H1 (cell line): ENCODE measurements at regions not wholly inside any gene's neighbourhood (a gene's known extent, or its start where the extent isn't known, plus 50 kb on each side); places are given as distances from the start of the nearest gene placed in this dataset.

Source experiments
- CTCF ChIA-PET: fragments of 300-600 bp; sonication (Branson Sonifier 250); formaldehyde crosslinking; loops from one replicate; lab custom pipeline; 2021; ENCODE audit not compliant: partially characterized antibody; lab: Charles Lee
- POLR2A ChIA-PET: fragments of 300-600 bp; sonication (Branson Sonifier 250); formaldehyde crosslinking; loops from one replicate; lab custom pipeline; 2021; ENCODE audit warnings: inconsistent platforms; ENCODE audit not compliant: partially characterized antibody; lab: Charles Lee
- DNase-seq, 2 experiments: peaks; one replicate each; pipeline versions ENCODE4 v3.0.0 to v3.0.0-alpha.2; 2010 to 2022; ENCODE audit warnings: low spot score in 2 of 2, low read depth in 1 of 2, mixed read lengths in 1 of 2
- FAIRE-seq: peaks from 2 replicates; lab custom pipeline; 2011; peaks lifted over from hg19 to GRCh38; lab: Jason Lieb, UNC
- H2AFZ ChIP-seq: 2 replicates; pipeline ENCODE4 v1.8.1; 2012; ENCODE audit warnings: low read length, inconsistent platforms
- H2AK5ac ChIP-seq: 2 replicates; pipeline ENCODE4 v1.6.1; 2013; ENCODE audit warnings: low read depth, low read length
- H2BK120ac ChIP-seq: replicated peaks from 2 replicates; pipeline ENCODE3; 2013; ENCODE audit warnings: low read depth, low read length, inconsistent platforms
- H2BK12ac ChIP-seq: 2 replicates; pipeline ENCODE4 v1.6.1; 2013; ENCODE audit warnings: low read depth, low read length
- H2BK15ac ChIP-seq: 2 replicates; pipeline ENCODE4 v1.6.1; 2013; ENCODE audit warnings: low read length
- H2BK20ac ChIP-seq: 2 replicates; pipeline ENCODE4 v1.6.1; 2013; ENCODE audit warnings: low read length
- H2BK5ac ChIP-seq: 2 replicates; pipeline ENCODE4 v1.6.1; 2013; ENCODE audit warnings: low read depth, low read length
- H3K14ac ChIP-seq: 2 replicates; pipeline ENCODE4 v1.6.1; 2013; ENCODE audit warnings: inconsistent platforms; ENCODE audit not compliant: insufficient read length
- H3K18ac ChIP-seq: 2 replicates; pipeline ENCODE4 v1.6.1; 2013; ENCODE audit warnings: low read length; ENCODE audit errors: extremely low read depth
- H3K23ac ChIP-seq: 2 replicates; pipeline ENCODE4 v1.6.1; 2013; ENCODE audit warnings: inconsistent platforms; ENCODE audit not compliant: insufficient read length
- H3K23me2 ChIP-seq: 2 replicates; pipeline ENCODE4 v1.6.1; 2013; ENCODE audit warnings: low read depth, low read length
- H3K27ac ChIP-seq: 2 replicates; pipeline ENCODE4 v1.6.1; 2011; ENCODE audit warnings: low read depth, low read length, inconsistent platforms
- H3K27me3 ChIP-seq, 4 experiments: replicated peaks in 1 of 4; 1 replicate in 1 of 4; 2 replicates in 3 of 4; pipeline versions ENCODE4 v1.6.1 to v1.8.1; 2011 to 2013; ENCODE audit warnings: low read length in 3 of 4, mild to moderate bottlenecking in 3 of 4, inconsistent platforms in 2 of 4, mixed read lengths in 2 of 4, moderate library complexity in 1 of 4; ENCODE audit not compliant: control insufficient read depth in 3 of 4, insufficient read depth in 3 of 4; ENCODE audit errors: extremely low read depth in 1 of 4
- H3K36me3 ChIP-seq, 4 experiments: 2 replicates each; pipeline versions ENCODE4 v1.6.1 to v1.8.1; 2011 to 2013; ENCODE audit warnings: mild to moderate bottlenecking in 4 of 4, low read length in 3 of 4, moderate library complexity in 2 of 4, control low read depth in 1 of 4, inconsistent platforms in 1 of 4; ENCODE audit not compliant: insufficient read depth in 4 of 4, control insufficient read depth in 2 of 4
- H3K4ac ChIP-seq: replicated peaks from 2 replicates; pipeline ENCODE3; 2013; ENCODE audit warnings: low read length, low read depth, mixed read lengths, inconsistent platforms; ENCODE audit not compliant: insufficient read length
- H3K4me1 ChIP-seq, 4 experiments: replicated peaks in 1 of 4; 1 replicate in 1 of 4; 2 replicates in 3 of 4; pipeline versions ENCODE4 v1.6.1 to v1.8.1; 2011 to 2013; ENCODE audit warnings: low read length in 3 of 4, inconsistent platforms in 2 of 4, mixed read lengths in 1 of 4; ENCODE audit not compliant: insufficient read depth in 4 of 4, control insufficient read depth in 3 of 4
- H3K4me2 ChIP-seq, 2 experiments: 2 replicates each; pipeline versions ENCODE4 v1.6.1 to v1.8.1; 2011 to 2013; ENCODE audit warnings: low read depth in 2 of 2, low read length in 2 of 2, control low read depth in 1 of 2, inconsistent platforms in 1 of 2, mild to moderate bottlenecking in 1 of 2; ENCODE audit not compliant: insufficient read depth in 1 of 2
- H3K4me3 ChIP-seq, 4 experiments: fragments of 200-600, 300-600 bp in 1 of 4; sonication (generic), shearing (Covaris generic), sonication (Bioruptor Twin) in 1 of 4; 2 replicates each; pipeline versions ENCODE4 v1.5.1 to v1.8.1; 2011 to 2016; ENCODE audit warnings: low read length in 4 of 4, low read depth in 3 of 4, control low read depth in 2 of 4, inconsistent platforms in 2 of 4, mild to moderate bottlenecking in 2 of 4, mixed read lengths in 1 of 4, moderate library complexity in 1 of 4; ENCODE audit not compliant: insufficient read depth in 2 of 4; ENCODE audit errors: extremely low read depth in 1 of 4
- H3K56ac ChIP-seq: replicated peaks from 2 replicates; pipeline ENCODE3; 2013; ENCODE audit warnings: low read depth, mild to moderate bottlenecking, mixed read lengths, low read length, inconsistent platforms; ENCODE audit not compliant: insufficient read length
- H3K79me1 ChIP-seq: 2 replicates; pipeline ENCODE4 v1.6.1; 2013; ENCODE audit warnings: low read depth, low read length, control low read depth
- H3K79me2 ChIP-seq, 2 experiments: 2 replicates each; pipeline versions ENCODE4 v1.6.1 to v1.8.1; 2012 to 2013; ENCODE audit warnings: low read length in 2 of 2, mild to moderate bottlenecking in 2 of 2, inconsistent platforms in 1 of 2; ENCODE audit not compliant: insufficient read depth in 2 of 2, control insufficient read depth in 1 of 2
- H3K9ac ChIP-seq, 4 experiments: replicated peaks in 1 of 4; 1 replicate in 1 of 4; 2 replicates in 3 of 4; pipeline versions ENCODE4 v1.6.1 to v1.8.1; 2011 to 2013; ENCODE audit warnings: low read depth in 3 of 4, low read length in 3 of 4, control low read depth in 2 of 4, mild to moderate bottlenecking in 2 of 4, moderate library complexity in 2 of 4, inconsistent platforms in 1 of 4; ENCODE audit errors: extremely low read depth in 1 of 4
- H3K9me3 ChIP-seq, 2 experiments: 2 replicates each; pipeline versions ENCODE4 v1.6.1 to v1.8.1; 2012 to 2013; ENCODE audit warnings: mild to moderate bottlenecking in 2 of 2, moderate library complexity in 2 of 2, control low read depth in 1 of 2, inconsistent platforms in 1 of 2, low read depth in 1 of 2, low read length in 1 of 2, mixed read lengths in 1 of 2; ENCODE audit not compliant: insufficient read depth in 2 of 2
- H4K20me1 ChIP-seq, 2 experiments: replicated peaks in 1 of 2; 2 replicates each; pipeline versions ENCODE3 to v1.8.1; 2011 to 2013; ENCODE audit warnings: inconsistent platforms in 2 of 2, low read length in 2 of 2, mild to moderate bottlenecking in 1 of 2; ENCODE audit not compliant: insufficient read depth in 2 of 2, control insufficient read depth in 1 of 2
- H4K5ac ChIP-seq: 2 replicates; pipeline ENCODE4 v1.6.1; 2013; ENCODE audit warnings: low read length, low read depth, mixed read lengths, inconsistent platforms; ENCODE audit not compliant: insufficient read length
- H4K8ac ChIP-seq: 2 replicates; pipeline ENCODE4 v1.8.0; 2013; ENCODE audit warnings: mild to moderate bottlenecking, moderate library complexity, low read length, inconsistent platforms; ENCODE audit not compliant: insufficient read depth; ENCODE audit errors: extremely low read depth
- H4K91ac ChIP-seq: replicated peaks from 2 replicates; pipeline ENCODE3; 2013; ENCODE audit warnings: low read length, mixed read lengths, inconsistent platforms; ENCODE audit not compliant: insufficient read length
- ASH2L ChIP-seq: fragments of 200-600, 300-600 bp; sonication (generic); IDR thresholded peaks from one replicate; pipeline ENCODE4 v1.7.1; 2017; ENCODE audit warnings: low read length
- FOSL1 ChIP-seq: IDR thresholded peaks from 2 replicates; pipeline ENCODE4 v1.6.1; 2011; ENCODE audit warnings: mild to moderate bottlenecking, low read depth, low read length, moderate library complexity; ENCODE audit not compliant: insufficient read depth
- KDM1A ChIP-seq: fragments of 200-600, 300-600 bp; sonication (generic); IDR thresholded peaks from 2 replicates; pipeline ENCODE4 v1.7.1; 2016; ENCODE audit warnings: mild to moderate bottlenecking, low read length, borderline replicate concordance
- MAFK ChIP-seq: IDR thresholded peaks from 2 replicates; pipeline ENCODE4 v1.6.1; 2012; ENCODE audit warnings: low read depth, mild to moderate bottlenecking, improper control_type of control experiment, low read length
- RBBP5 ChIP-seq: IDR thresholded peaks from 2 replicates; pipeline ENCODE4 v1.7.1; 2012; ENCODE audit warnings: low read depth, mild to moderate bottlenecking, inconsistent platforms, low read length, moderate library complexity, borderline replicate concordance
- SAP30 ChIP-seq: fragments of 300-600 bp; sonication (generic); IDR thresholded peaks from 2 replicates; pipeline ENCODE4 v1.7.1; 2012; ENCODE audit warnings: low read length, moderate library complexity, mild to moderate bottlenecking, inconsistent platforms; ENCODE audit not compliant: insufficient read depth, insufficient replicate concordance
- SRF ChIP-seq: IDR thresholded peaks from 2 replicates; pipeline ENCODE4 v1.6.1; 2011; ENCODE audit warnings: mild to moderate bottlenecking, low read depth, low read length, moderate library complexity
- SUZ12 ChIP-seq: fragments of 200-600 bp; sonication (generic); IDR thresholded peaks from 2 replicates; pipeline ENCODE4 v1.6.1; 2012; ENCODE audit warnings: mild to moderate bottlenecking, inconsistent platforms, low read length, moderate library complexity, mixed read lengths
- TEAD4 ChIP-seq: IDR thresholded peaks from 2 replicates; pipeline ENCODE4 v1.6.1; 2012; ENCODE audit warnings: low read depth, low read length, inconsistent platforms, mixed read lengths
- ZNF274 ChIP-seq: IDR thresholded peaks from 2 replicates; pipeline ENCODE4 v1.7.0; 2012; ENCODE audit warnings: low read length, borderline replicate concordance; ENCODE audit errors: extremely low read depth
- TF ChIP-seq, protein P1 (sequence below): IDR thresholded peaks from 2 replicates; pipeline ENCODE4 v1.6.1; 2011; ENCODE audit warnings: low read length, improper control_type of control experiment
- TF ChIP-seq, protein P2 (sequence below): IDR thresholded peaks from 2 replicates; pipeline ENCODE4 v1.6.1; 2012; ENCODE audit warnings: low read length, inconsistent platforms

DNA sequence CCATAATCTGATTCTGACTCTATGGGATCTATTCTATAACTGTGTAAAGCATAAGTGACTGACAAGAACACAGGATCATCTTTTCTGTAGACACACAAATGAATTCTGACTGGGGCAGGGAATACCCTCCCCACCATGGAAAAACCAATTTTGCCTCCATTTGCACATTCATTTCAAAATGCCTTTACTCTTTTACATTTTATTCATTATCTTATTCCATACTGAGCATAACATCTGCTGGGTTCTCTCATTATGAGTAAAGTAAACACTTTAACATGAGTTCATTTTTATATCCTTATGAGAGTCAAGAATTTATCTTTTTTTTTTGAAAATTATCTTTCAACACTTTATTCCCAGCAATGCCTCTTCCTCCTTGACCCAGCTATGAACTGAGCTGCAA is 163.5 kb downstream of the RNF152 start:
- Histone ChIP-seq H2BK20ac (no peak overlapping the region), H3K36me3 (0 out of 8 replicates have a peak, but pooled peaks cover 0 to 2% (median 0%) of the 10 kb centered on the region in 4 experiments), H3K9ac (no peak overlapping the region), H3K4me3 (no peak overlapping the region), H3K27me3 (peaks cover 0 to 1% (median 0%) of the 10 kb centered on the region in 4 experiments; a peak in 1 of 7 replicates), H3K4ac (no peak overlapping the region), H4K8ac (no peak overlapping the region), H3K4me1 (no peaks in the 10 kb centered on the region), H3K14ac (no peak overlapping the region), H2BK120ac (no peak overlapping the region), H3K18ac (no peak overlapping the region), H3K79me1 (no peaks in the 10 kb centered on the region), H2BK5ac (no peak overlapping the region), H2BK12ac (no peak overlapping the region), H4K91ac (no peak overlapping the region), H4K5ac (no peak overlapping the region), H3K23ac (no peak overlapping the region), H4K20me1 (no peaks in the 10 kb centered on the region), H3K4me2 (no peak overlapping the region), H3K23me2 (no peaks in the 10 kb centered on the region; the same call in 1 of the 2 replicates), H2AK5ac (no peak overlapping the region), H3K79me2 (no peaks in the 10 kb centered on the region), H3K9me3 (peaks cover 3 to 4% of the 10 kb centered on the region in 2 experiments; a peak in 3 of 4 replicates), H2BK15ac (no peak overlapping the region), H3K56ac (no peak overlapping the region), H3K27ac (no peak overlapping the region), H2AFZ (no peak overlapping the region)
- no peak for DNase-seq
- FAIRE-seq = no peak
- POLR2A ChIA-PET = no interaction called here
- CTCF ChIA-PET = no interaction called here
- TF ChIP-seq ASH2L (no peak), SAP30 (no peak), KDM1A (no peak), FOSL1 (no peak), SRF (no peak), SUZ12 (no peak), TEAD4 (no peak), RBBP5 (no peak), ZNF274 (no peak), MAFK (no peak)
- TF ChIP-seq, protein P1, sequence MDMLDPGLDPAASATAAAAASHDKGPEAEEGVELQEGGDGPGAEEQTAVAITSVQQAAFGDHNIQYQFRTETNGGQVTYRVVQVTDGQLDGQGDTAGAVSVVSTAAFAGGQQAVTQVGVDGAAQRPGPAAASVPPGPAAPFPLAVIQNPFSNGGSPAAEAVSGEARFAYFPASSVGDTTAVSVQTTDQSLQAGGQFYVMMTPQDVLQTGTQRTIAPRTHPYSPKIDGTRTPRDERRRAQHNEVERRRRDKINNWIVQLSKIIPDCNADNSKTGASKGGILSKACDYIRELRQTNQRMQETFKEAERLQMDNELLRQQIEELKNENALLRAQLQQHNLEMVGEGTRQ = no peak
- TF ChIP-seq, protein P2, sequence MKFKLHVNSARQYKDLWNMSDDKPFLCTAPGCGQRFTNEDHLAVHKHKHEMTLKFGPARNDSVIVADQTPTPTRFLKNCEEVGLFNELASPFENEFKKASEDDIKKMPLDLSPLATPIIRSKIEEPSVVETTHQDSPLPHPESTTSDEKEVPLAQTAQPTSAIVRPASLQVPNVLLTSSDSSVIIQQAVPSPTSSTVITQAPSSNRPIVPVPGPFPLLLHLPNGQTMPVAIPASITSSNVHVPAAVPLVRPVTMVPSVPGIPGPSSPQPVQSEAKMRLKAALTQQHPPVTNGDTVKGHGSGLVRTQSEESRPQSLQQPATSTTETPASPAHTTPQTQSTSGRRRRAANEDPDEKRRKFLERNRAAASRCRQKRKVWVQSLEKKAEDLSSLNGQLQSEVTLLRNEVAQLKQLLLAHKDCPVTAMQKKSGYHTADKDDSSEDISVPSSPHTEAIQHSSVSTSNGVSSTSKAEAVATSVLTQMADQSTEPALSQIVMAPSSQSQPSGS = no peak
